ENCODE measurements at regions not wholly inside any gene's neighbourhood (a gene's known extent, or its start where the extent isn't known, plus 50 kb on each side); places are given as distances from the start of the nearest gene placed in this dataset.
A peak's percentile ranks its signal among the peaks of the same experiment; 100 is the strongest.

DNA sequence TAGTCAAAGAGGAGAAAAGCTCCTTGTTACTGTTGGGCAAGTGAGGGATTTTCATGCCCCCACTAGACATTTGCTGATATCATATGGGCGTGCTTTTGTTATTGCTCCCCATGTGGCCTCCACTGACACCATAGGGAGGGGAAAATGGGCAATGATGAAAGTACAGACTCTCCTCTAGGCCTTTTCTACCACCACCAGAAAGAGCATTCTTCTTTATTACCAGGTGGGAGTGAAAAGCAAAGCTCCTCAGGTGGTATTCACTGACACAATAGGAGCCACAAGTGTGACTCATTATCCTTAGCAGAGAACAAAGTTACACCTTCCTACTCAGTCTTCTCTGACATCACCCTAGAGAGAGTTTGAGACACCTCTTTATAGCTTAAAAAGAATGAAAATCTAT lies 667.1 kb downstream of the LTN1 start:
- Histone ChIP-seq H3K9ac (ENCODE audit: control insufficient read depth, extremely low read depth, insufficient read depth, low read length) (no peak overlapping the region), H3K4me2 (ENCODE audit: control insufficient read depth, extremely low read depth, insufficient read depth, low read depth, low read length) (peak overlapping the region; percentile 29), H3K27ac (ENCODE audit: control insufficient read depth, insufficient read depth, low read length) (peak overlapping the region; percentile 35), H3K9me3 (ENCODE audit: control insufficient read depth, low read depth, low read length) (no peaks in the 10 kb centered on the region), H3K79me2 (ENCODE audit: control insufficient read depth, insufficient read depth, low read length) (no peaks in the 10 kb centered on the region), H3K36me3 (ENCODE audit: control insufficient read depth in 2 of 2, extremely low read depth in 1 of 2, insufficient read depth in 2 of 2, low read length in 2 of 2) (no peaks in the 10 kb centered on the region), H3K9me1 (ENCODE audit: control insufficient read depth, extremely low read depth, insufficient read depth, low read length) (no peaks in the 10 kb centered on the region), H2AFZ (ENCODE audit: control insufficient read depth, low read length) (no peak overlapping the region), H3K27me3 (ENCODE audit: control insufficient read depth, extremely low read depth, insufficient read depth, low read length) (no peaks in the 10 kb centered on the region), H4K20me1 (ENCODE audit: control insufficient read depth, extremely low read depth, insufficient read depth, low read length) (no peaks in the 10 kb centered on the region), H3K4me1 (ENCODE audit: control insufficient read depth, extremely low read depth, insufficient read depth, low read length) (peaks cover 10% of the 10 kb centered on the region), H3K4me3 (ENCODE audit: control insufficient read depth in 2 of 3, extremely low read depth in 1 of 3, insufficient read depth in 2 of 3, low read depth in 1 of 3, low read length in 3 of 3) (no peak overlapping the region)
- dilution Hi-C loops (cut with MboI; ENCODE audit: extremely low pct_ligation_motif_present, low sequenced_read_pairs): no loop called here
- FAIRE-seq (peak; percentile 72), DNase-seq (ENCODE audit: low read depth, low spot score) (peak; percentile 17)
- no peak for TF ChIP-seq EZH2 (IDR thresholded peaks at IDR 0.05; ENCODE audit: low read length)
- TF ChIP-seq, protein P1, sequence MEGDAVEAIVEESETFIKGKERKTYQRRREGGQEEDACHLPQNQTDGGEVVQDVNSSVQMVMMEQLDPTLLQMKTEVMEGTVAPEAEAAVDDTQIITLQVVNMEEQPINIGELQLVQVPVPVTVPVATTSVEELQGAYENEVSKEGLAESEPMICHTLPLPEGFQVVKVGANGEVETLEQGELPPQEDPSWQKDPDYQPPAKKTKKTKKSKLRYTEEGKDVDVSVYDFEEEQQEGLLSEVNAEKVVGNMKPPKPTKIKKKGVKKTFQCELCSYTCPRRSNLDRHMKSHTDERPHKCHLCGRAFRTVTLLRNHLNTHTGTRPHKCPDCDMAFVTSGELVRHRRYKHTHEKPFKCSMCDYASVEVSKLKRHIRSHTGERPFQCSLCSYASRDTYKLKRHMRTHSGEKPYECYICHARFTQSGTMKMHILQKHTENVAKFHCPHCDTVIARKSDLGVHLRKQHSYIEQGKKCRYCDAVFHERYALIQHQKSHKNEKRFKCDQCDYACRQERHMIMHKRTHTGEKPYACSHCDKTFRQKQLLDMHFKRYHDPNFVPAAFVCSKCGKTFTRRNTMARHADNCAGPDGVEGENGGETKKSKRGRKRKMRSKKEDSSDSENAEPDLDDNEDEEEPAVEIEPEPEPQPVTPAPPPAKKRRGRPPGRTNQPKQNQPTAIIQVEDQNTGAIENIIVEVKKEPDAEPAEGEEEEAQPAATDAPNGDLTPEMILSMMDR (optimal IDR thresholded peaks at IDR 0.05 in 1 of 3, IDR thresholded peaks at IDR 0.05 in 1 of 3, conservative IDR thresholded peaks at IDR 0.05 in 1 of 3; ENCODE audit: extremely low read depth in 1 of 3, insufficient read depth in 2 of 3, low read length in 3 of 3): no peak

DNA sequence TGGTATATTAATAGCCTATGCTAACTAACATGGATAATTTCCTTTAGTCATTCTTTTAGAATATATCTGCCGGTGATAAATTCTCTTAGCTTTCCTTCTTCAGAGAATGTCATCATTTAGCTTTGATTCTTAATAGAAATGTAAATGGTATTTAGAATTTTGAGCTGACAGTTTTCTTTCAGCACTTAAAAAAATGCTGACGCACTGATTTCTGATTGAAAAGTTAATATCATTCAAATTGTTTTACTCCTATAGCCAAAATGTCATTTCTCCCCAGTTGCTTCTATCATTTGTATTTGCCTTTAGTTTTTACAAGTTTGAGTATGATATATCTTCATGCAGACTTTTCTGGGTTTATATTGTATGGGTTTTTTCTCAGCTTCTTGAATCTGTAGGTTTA lies 668.0 kb downstream of the LTN1 start:
- FAIRE-seq (no peak), DNase-seq (ENCODE audit: low read depth, low spot score) (no peak)
- dilution Hi-C loops (cut with MboI; ENCODE audit: extremely low pct_ligation_motif_present, low sequenced_read_pairs): no loop called here

More for the DNA sequence above, 668.0 kb downstream of the LTN1 start:
- TF ChIP-seq, protein P1 (optimal IDR thresholded peaks at IDR 0.05 in 1 of 3, IDR thresholded peaks at IDR 0.05 in 1 of 3, conservative IDR thresholded peaks at IDR 0.05 in 1 of 3; ENCODE audit: extremely low read depth in 1 of 3, insufficient read depth in 2 of 3, low read length in 3 of 3): no peak
- TF ChIP-seq EZH2 (IDR thresholded peaks at IDR 0.05; ENCODE audit: low read length): no peak
- Histone ChIP-seq H3K9me1 (ENCODE audit: control insufficient read depth, extremely low read depth, insufficient read depth, low read length) (no peaks in the 10 kb centered on the region), H4K20me1 (ENCODE audit: control insufficient read depth, extremely low read depth, insufficient read depth, low read length) (no peaks in the 10 kb centered on the region), H3K9ac (ENCODE audit: control insufficient read depth, extremely low read depth, insufficient read depth, low read length) (no peak overlapping the region), H3K4me1 (ENCODE audit: control insufficient read depth, extremely low read depth, insufficient read depth, low read length) (peaks cover 10% of the 10 kb centered on the region), H3K9me3 (ENCODE audit: control insufficient read depth, low read depth, low read length) (no peaks in the 10 kb centered on the region), H3K4me3 (ENCODE audit: control insufficient read depth in 2 of 3, extremely low read depth in 1 of 3, insufficient read depth in 2 of 3, low read depth in 1 of 3, low read length in 3 of 3) (no peak overlapping the region), H3K79me2 (ENCODE audit: control insufficient read depth, insufficient read depth, low read length) (no peaks in the 10 kb centered on the region), H3K27ac (ENCODE audit: control insufficient read depth, insufficient read depth, low read length) (no peak overlapping the region), H3K27me3 (ENCODE audit: control insufficient read depth, extremely low read depth, insufficient read depth, low read length) (no peaks in the 10 kb centered on the region), H2AFZ (ENCODE audit: control insufficient read depth, low read length) (no peak overlapping the region), H3K36me3 (ENCODE audit: control insufficient read depth in 2 of 2, extremely low read depth in 1 of 2, insufficient read depth in 2 of 2, low read length in 2 of 2) (no peaks in the 10 kb centered on the region), H3K4me2 (ENCODE audit: control insufficient read depth, extremely low read depth, insufficient read depth, low read depth, low read length) (no peak overlapping the region)
